Glomerular visceral epithelial cell (primary cell): ENCODE measurements at regions not wholly inside any gene's neighbourhood (a gene's known extent, or its start where the extent isn't known, plus 50 kb on each side); places are given as distances from the start of the nearest gene placed in this dataset.

Experiments used
- DNase-seq: peaks from one replicate; pipeline ENCODE4 v3.0.0-alpha.2; 2016; ENCODE audit errors: extremely low spot score

DNA sequence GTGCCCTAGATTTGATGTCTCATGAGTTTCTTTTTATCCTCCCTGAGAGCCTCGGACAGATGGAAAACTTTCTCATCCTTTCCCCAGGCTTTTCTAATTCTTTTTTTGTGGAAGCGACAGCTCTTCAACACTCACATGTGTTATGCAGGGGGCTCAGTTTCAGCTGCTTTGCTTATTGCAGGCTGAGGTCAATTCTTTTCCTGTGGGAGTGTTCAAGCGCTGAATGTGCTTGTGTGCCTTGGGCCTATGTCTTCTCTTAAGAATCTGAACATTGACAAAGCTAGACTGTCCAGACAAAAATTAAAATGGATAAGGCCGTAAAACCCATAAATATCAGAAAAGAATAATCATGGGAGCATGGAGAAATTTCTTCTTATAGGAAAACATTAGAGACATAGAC, 125.2 kb upstream of the STEAP4 start:
- no peak for DNase-seq

DNA sequence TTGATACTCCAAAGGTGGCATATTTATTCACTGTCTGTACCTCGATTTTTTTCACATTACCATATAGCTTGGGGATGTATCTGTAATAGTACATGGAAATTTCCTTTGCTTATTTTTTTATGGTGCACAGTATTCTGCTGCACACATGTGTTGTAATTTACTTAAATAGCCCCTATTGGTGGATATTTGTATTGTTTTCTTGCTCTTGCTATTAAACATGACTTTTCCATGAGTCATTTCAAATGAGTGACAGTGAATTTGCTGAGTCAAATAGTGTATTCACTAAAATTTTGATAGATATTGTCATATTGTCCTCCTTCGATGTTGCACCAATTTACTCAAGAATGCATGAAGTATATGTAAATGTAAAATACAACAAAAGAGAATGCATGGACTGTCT, 122.7 kb upstream of the STEAP4 start:
- no peak for DNase-seq

DNA sequence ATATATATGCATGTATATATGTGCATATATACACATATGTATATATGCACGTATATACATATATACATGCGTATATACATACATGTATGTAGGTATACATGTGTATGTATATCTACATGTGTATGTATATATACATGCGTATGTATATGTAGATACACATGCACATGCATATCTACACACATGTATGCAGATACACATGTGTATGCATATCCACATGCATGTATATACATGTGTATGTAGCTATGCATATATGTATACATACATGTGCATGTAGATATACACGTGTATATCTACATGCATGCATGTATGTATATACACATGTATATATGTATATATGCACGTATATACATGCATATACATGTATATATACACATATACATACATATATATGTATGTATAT, 95.8 kb upstream of the STEAP4 start:
- no peak for DNase-seq

DNA sequence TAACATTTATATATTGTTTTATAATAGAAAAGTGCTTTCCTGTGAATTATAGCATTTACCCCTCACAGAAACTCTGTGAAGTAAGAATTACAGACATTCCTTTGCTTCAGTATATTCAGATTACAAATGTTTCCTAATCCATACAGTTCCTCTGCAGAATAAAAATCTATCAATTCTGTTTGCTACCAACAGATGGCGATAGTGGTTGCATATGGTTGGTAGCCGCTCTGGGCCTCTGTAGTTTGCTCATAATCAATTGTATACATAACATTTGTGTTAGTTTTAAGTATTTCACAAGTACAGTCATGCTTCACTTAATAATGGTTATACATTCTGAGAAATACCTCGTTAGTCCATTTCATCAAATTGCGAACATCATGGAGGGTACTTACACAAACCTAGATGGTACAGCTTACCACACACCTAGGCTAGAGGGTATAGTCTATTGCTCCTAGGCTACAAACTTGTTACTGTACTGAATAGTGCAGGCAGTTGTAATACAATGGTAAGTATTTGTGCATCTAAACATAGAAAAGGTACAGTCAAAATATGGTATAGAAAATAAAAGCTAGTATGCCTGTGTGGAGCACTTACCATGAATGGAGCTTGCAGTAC, 94.4 kb upstream of the STEAP4 start:
- DNase-seq = no peak

DNA sequence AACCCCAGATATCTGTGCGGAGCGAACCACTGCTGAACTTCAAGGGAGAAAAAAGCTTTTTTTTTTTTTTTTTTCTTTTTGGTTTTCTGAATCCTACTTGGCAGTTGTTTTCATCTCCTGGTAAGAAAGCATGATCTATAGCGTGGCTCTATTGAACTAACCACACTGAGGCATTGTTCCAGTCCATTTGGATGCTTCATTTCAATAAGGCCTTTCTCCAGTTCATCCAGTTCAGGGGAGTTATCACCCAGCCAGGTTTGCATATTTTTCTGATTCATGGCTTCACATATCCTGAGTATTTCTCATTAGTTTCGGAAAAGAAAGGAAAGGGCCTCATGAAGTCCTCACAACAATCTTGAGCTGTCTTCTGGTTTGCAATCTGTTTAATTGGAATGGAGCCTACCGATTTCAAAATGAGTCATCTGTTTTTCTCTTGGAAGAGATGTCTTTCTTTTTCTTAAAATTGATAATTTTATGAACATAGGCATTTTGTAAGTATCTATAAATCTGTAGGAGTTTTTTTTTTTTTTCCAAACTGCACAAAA, 93.1 kb upstream of the STEAP4 start:
- no peak for DNase-seq

DNA sequence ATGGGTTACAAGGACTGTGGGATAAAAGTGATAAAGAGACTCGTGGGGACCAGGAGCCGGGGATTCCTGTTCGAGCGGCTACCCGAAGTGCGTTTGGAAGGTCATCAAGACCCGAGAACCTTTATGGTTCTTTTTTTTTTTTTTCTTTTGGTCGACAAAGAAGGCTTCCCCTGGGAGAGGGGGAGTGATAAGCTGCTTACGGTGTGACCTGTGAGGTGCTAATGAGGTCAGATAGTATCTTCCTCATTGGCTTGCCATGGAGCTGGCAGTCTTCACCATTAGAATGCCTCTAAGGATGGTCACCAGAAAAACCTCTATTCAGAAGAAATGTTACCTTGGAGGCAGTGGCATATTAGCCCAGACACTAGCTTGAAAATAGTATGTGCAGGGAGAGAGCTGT, 92.3 kb upstream of the STEAP4 start:
- no peak for DNase-seq

DNA sequence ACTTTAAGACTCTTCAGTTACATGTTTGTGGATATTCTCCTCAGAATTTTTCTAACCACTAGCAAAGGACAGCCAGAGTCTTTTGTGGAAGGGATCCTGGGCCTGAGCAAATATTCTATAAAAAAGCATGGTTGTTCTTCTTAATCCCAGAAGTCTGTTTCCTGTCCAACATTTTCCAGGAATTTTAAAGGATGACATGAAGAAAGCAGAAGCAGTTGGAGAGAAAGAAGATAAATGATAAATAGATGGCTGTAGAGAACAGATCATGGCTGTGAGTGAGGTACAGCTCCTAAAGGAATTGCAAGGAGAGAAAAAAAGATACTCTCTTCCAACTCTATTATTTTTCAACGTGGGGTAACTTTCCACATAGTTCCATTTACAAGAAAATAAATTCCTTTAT, 91.8 kb upstream of the STEAP4 start:
- no peak for DNase-seq

DNA sequence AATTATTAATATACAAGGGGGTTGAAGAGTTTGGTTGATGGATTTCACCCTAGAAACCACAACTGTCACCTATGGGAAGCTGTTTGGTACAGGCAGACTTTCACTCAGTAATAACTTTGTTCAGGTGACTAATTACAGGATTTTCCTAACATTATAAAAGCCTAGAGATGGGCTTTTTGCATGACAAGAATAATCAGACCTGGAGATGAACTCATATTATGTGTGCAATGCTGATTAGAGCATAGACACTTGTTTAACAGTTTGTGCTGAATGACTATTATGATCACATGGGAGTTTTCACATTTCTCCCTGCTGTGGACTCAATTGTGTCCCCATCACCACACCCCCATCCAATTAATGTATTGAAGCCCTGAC, 90.2 kb upstream of the STEAP4 start:
- no peak for DNase-seq

DNA sequence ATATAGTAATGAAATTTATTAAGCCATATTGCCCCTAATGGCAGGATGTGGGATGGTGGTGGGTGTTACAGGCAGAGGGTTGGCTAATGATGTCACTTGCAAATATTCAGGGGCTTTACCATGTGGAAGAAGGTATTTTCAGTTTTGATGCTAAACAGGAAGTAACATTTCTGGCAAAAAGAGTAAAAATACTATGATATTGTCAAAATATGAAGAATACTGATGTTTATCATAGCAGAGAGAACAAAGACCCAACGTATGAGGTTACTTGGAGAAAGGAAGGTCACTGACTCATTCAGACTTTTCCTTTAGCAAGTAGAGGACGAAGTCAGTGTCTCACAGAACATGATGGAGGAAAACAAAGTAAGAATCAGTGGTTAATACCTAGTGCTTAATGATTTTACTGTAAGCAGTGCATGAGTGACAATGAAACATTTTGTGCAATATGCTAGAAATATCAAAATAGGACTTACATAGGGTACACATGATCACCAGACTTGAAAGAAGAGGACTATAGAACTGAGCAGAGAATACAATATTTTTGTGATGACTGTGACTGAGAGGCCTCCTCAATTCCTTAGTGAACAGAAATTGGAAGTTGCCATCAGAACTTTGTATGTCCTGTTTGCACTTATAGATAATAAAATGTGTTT, 89.7 kb upstream of the STEAP4 start:
- DNase-seq = no peak

DNA sequence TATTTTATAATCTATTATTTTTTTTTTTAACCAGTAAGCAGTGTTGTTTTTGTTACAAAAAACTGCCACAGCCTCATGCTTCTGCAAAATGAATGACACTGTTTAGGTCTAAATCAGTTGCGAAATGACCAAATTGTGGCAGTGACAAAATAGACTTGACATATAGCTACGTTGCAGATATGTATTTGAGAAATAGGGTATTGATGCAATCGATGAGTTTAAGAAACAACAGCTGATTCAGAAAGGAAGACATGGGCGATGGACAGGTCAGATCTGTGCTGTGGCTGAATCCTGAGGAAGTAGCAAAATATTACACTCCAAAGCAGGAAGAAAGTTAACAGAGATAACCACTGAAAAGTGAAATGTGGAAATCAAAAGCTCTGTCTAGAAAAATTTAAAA, 89.0 kb upstream of the STEAP4 start:
- no peak for DNase-seq

DNA sequence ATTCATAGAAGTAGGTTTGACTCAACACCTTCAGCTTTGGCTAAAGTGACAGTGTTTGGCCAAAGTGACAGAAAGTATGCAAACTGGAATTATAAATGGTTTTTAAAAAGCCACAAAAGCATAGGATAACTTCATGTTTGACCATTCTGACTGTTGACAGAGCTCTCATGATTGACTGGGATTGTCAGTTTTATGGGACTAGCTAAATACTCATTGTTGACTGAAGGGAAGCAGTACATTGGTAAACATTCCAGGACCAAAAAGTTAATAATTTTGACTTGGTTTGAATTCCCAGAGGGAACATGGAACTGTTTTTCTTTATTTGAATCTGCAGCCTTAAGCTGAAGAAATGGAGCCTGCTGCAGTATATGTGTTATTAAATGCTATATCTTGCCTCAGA, 84.6 kb upstream of the STEAP4 start:
- DNase-seq = no peak

DNA sequence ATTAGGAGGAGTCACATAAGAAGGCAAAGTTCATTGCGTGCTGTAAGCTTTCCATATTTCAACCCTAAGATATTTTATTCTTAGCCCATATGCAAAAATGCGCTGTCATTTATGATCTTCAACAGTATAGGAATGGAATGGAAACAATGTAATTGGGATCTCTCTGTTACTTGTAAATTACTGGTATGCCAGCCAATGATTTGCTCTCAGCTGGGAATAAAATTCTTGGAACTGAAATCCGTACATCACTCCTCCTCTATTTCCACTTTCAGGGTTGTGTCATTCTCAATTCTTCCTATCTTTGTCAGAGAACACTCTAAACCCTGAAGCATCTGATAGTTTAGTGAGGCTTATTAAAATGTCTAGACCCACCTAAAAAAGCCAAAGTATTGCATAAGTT, 80.7 kb upstream of the STEAP4 start:
- DNase-seq = no peak

DNA sequence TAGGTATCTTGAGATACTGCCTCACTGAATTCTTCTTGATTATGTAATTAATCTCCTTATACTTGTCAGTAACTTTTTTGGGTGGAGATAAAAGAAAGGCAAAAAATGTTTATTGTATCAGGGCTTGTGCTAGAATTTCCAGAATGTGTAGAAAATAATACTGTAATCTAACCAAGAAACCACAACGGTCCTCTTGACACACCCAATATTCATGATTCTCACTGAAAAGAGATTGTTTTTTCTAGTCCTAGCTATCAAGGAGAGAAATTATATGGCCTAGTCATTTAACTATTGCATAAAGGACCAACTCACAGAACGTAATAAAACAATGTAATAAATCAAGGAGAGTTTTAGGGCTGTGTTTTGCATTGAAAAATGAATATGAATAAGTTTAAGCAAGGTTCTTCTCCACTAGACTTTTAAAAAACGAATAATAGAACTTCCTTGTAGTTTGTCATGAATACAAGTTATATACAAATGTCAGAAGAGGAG, 80.0 kb upstream of the STEAP4 start:
- DNase-seq = no peak

DNA sequence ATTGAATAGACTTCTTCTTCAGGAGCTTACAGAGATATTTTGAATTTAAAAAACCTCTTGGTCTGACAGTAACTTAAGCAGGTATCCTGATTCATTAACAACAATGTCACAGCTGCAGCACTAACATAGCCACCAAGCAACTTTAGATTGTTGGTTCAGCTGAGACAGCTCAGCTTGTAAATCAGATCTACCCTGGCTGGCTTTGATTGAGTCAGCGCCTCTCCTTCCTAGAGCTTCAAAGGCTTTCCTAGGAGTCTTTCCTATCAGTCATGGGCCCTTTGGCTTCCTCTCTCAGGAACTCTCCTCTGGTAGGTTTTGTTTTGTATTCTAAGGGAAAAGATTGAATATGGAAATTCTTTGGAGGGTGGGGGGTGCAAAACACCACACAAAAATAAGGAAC, 70.7 kb upstream of the STEAP4 start:
- DNase-seq = no peak

DNA sequence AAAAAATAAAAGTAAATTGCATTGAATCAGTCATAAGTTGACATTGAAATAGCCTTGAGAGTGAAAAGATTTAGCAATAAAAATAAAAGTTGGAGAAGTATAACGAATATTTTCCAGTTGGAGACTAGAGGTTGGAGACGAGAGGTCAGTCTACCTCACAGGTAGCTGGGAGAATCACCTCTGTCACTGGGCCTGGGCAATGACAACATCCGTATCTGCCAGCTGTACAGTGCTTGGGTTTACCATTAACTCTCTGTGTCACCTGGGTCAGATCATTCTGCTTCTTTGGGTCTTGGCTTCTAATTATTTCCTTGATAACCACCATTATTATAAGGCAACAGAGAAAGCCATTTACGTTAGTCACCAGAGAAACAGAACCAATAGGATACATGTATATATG, 62.0 kb upstream of the STEAP4 start:
- no peak for DNase-seq

DNA sequence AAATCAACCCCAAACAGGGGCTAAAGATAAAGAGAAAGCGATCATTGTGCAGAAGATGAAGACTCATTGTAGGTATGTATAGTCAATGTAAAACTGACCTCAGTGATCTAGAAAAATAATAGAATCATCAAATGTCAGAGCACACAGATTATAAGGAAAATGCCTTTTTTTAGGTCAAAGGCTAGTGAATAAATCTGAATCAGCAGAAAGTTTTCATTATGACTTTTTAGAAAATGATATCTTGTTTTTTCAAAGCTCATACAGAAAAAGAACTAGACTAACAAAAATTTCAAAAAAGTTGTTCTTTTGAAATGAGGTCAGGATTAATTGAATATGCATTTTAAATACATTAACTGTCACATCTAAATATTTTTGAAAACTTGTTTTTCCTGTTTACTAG, 60.2 kb upstream of the STEAP4 start:
- DNase-seq = no peak

DNA sequence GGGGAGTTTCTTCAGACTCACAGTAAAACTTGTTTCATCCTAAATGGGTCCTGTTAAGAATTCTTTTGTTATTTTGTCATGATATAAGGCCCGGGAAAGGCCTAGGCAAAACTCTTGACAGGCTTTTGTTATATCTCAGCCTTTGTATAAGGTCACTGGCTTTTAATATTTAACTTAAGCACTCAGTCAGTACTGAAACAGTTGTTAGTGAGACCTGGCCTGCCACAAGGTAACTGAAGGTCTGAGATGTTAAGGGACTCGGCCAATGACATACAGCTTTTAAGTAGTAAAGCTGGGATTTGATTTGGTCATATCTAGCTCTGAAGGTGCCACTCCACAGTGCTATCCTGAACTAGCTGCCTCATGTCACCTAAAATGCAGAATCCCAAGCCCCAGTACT, 57.2 kb upstream of the STEAP4 start:
- DNase-seq = no peak

DNA sequence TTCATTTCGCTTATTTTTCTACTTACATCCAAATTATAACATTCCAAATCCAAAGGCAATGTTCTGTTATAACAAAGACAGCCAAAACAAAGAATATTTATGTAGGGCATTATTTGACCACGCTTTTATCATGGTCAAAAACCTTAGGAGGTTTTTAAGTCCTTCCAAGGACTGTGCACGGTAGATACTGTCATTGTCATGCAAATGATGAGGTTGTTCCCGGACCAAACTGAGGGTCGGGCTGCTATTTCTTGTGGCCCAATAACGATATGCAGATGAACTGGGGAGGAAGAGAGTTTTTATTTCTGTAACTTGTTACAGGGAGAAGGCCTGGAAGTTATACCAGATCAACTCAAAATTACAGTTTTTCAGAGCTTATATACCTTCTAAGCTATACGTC, 56.6 kb upstream of the STEAP4 start:
- DNase-seq = no peak

DNA sequence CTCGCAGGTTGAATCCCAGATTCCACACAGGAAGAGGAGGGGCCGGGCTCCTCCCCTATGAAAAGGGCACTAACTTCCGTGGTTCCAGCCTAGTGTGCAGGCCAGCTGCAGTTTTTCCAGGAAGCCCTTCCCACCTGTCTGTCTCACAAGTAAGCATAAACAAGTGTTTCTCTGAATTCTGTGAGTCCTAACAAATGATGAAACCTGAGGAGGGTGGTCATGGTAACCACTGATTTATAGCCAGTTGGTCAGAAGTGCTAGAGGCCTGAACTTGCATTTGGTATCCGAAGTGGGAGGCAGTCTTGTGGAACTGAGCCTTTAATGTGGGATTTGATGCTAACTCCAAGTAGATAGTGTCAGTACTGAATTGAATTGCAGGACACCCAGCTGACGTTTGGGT, 54.7 kb upstream of the STEAP4 start:
- DNase-seq = no peak

DNA sequence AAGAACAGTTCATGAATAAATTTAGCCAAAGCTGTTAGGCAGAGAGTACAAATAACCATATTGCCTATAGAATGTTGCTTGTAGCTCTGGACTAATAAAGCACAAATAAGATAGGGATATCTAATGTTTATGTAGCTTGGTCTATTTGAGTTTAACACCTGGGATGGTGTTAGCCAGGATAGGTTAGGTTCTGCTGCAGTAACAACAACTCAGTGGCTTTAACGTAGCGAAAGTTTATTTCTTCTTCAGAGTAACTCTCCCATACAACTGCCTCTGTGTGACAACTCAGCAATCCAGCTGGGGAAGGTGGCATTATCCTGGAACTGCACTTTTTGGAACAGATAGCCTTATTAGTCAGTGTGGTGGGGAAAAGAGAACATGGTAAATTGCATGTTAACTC, 52.2 kb upstream of the STEAP4 start:
- no peak for DNase-seq

DNA sequence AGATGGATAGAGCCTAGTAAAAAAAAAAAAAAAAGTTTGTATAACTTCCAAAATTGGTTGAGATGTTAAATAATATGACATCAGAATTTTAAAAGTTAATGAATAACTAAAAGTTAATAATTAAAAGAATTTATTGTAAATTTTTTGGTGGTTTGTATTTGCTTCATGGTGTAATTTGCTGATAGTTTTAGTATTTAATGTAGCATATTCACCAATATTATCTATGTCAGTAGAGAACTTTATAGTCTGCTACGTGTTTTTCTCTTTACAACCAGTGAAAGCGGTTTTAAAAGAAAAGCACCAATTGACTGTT, 51.8 kb upstream of the STEAP4 start:
- no peak for DNase-seq

DNA sequence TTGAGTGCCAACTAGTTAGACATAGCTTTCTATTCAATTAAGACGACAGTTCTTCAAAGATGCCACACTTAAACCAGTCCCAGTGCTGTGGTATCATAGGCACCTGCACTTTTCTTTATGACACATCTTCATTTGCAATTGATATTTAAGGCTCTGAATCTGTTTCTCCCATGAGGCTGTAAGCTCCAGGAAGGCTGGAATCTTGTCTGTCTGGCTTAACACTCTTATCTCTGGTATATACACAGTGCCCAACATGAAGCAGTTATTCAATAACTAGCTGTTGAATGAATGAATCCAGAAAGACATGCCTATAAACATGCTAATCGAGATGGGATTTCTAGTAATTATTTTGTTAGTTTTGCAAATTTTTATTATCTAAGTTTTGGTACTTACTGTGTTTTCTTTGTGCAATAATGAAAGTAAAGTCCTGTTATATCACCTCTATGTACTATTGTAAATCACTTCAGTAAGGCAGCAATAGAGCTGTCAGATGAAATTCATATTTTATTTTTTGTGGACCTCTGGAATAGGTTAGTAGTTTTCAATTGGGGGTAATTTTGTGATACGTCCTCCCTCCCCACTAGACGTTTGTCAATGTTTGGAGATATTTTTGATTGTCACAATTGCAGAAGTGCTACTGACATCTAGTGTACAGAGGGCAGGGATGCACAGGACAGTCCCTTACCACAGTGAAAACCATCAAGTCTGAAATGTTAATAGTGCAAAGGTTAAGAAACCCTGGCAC, 51.3 kb upstream of the STEAP4 start:
- DNase-seq = peak; percentile 23

DNA sequence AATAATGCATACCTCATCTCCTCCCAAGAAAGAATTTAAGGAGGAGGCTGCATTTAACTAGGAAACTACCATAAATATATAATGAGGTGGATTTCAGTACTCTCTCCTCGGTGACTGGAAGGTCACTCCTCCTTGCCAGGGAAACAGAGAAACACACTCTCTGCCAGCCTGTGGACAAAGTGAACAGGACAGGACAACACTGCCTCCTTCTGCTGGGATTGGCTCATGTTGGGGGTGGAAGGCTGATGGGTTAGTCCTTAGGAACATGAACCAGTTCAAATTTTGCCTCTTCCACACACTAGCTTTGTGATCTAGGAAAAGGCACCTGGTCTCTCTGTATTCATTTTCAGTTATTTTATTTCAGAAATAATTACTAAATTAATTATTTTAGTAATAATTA, 50.6 kb upstream of the STEAP4 start:
- peak; percentile 4 for DNase-seq
